Liver (tissue), 3 donors: ENCODE measurements at regions not wholly inside any gene's neighbourhood (a gene's known extent, or its start where the extent isn't known, plus 50 kb on each side); places are given as distances from the start of the nearest gene placed in this dataset.

Experiments used
- FOXA1 ChIP-seq: IDR thresholded peaks from 2 replicates; pipeline ENCODE4 v1.6.1; 2016; ENCODE audit warnings: antibody characterized with exemption
- GABPA ChIP-seq, 2 donors: IDR thresholded peaks in 1 of 2; conservative IDR thresholded peaks in 1 of 2; 2 replicates each; pipeline ENCODE4 v1.6.1; 2016; ENCODE audit warnings: antibody characterized with exemption in 2 of 2, mild to moderate bottlenecking in 1 of 2, moderate library complexity in 1 of 2
- JUND ChIP-seq, 2 donors: IDR thresholded peaks; 2 replicates each; pipeline ENCODE4 v1.6.1; 2016; ENCODE audit warnings: antibody characterized with exemption in 2 of 2
- RAD21 ChIP-seq, 2 donors: IDR thresholded peaks; 2 replicates each; pipeline ENCODE4 v1.6.1; 2016; ENCODE audit warnings: antibody characterized with exemption in 2 of 2, mild to moderate bottlenecking in 2 of 2
- RXRA ChIP-seq, 2 donors: IDR thresholded peaks; 2 replicates each; pipeline ENCODE4 v1.6.1; 2017 to 2018; ENCODE audit warnings: antibody characterized with exemption in 2 of 2, mild to moderate bottlenecking in 1 of 2
- SP1 ChIP-seq: IDR thresholded peaks from 2 replicates; pipeline ENCODE4 v1.6.1; 2018; ENCODE audit warnings: antibody characterized with exemption, mild to moderate bottlenecking
- TAF1 ChIP-seq: conservative IDR thresholded peaks from 2 replicates; pipeline ENCODE4 v1.6.1; 2016; ENCODE audit warnings: antibody characterized with exemption, mild to moderate bottlenecking
- YY1 ChIP-seq: IDR thresholded peaks from 2 replicates; pipeline ENCODE4 v1.6.1; 2016; ENCODE audit warnings: antibody characterized with exemption, mild to moderate bottlenecking
- TF ChIP-seq, protein P1 (sequence below): IDR thresholded peaks from 2 replicates; pipeline ENCODE4 v1.6.1; 2016; ENCODE audit warnings: antibody characterized with exemption, mild to moderate bottlenecking
- TF ChIP-seq, protein P2 (sequence below): fragments of 150-350 bp; IDR thresholded peaks from 2 replicates; pipeline ENCODE4 v1.5.1; 2017; ENCODE audit warnings: improper control_type of control experiment, low read depth, low read length; ENCODE audit not compliant: missing input control
- TF ChIP-seq, protein P3 (sequence below): IDR thresholded peaks from 2 replicates; pipeline ENCODE4 v1.6.1; 2016; ENCODE audit warnings: antibody characterized with exemption
- TF ChIP-seq, protein P4 (sequence below): IDR thresholded peaks from 2 replicates; pipeline ENCODE4 v1.6.1; 2016; ENCODE audit warnings: antibody characterized with exemption
- donor health status: healthy.
- donor health status: healthy.

DNA sequence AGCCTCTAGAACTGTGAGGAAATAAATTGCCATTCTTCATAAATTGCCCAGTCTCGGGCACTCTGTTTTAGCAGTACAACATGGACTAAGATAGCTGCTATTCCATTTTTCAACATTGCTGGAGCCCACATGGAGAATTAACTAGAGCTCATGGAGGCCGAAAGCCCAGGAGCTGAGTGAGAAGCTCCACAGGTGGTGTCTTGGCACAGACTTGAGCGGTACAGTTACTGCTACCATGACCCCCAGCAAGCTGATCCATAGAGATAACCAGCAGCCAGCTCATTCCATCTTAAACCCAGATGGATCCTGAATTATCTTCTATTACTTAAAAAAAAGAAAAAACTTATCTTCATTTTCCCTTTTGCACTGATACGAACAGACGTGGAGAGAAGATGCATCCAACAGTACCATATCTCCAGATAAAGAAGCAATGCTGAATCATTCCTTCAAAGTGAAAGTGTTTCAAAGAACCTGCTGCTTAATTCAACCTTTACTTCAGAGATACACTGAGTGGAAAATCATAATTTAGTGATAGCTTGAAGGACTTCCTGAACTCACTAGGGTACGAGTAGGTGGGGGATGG lies 115.1 kb downstream of the SETD4 start:
- no peak for TF ChIP-seq SP1
- no peak for TF ChIP-seq TAF1
- TF ChIP-seq YY1, result no peak
- no peak for TF ChIP-seq FOXA1
- no peak for TF ChIP-seq RXRA (IDR thresholded peaks at IDR 0.05)
- TF ChIP-seq, protein P1, sequence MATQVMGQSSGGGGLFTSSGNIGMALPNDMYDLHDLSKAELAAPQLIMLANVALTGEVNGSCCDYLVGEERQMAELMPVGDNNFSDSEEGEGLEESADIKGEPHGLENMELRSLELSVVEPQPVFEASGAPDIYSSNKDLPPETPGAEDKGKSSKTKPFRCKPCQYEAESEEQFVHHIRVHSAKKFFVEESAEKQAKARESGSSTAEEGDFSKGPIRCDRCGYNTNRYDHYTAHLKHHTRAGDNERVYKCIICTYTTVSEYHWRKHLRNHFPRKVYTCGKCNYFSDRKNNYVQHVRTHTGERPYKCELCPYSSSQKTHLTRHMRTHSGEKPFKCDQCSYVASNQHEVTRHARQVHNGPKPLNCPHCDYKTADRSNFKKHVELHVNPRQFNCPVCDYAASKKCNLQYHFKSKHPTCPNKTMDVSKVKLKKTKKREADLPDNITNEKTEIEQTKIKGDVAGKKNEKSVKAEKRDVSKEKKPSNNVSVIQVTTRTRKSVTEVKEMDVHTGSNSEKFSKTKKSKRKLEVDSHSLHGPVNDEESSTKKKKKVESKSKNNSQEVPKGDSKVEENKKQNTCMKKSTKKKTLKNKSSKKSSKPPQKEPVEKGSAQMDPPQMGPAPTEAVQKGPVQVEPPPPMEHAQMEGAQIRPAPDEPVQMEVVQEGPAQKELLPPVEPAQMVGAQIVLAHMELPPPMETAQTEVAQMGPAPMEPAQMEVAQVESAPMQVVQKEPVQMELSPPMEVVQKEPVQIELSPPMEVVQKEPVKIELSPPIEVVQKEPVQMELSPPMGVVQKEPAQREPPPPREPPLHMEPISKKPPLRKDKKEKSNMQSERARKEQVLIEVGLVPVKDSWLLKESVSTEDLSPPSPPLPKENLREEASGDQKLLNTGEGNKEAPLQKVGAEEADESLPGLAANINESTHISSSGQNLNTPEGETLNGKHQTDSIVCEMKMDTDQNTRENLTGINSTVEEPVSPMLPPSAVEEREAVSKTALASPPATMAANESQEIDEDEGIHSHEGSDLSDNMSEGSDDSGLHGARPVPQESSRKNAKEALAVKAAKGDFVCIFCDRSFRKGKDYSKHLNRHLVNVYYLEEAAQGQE, result no peak
- TF ChIP-seq, protein P2, sequence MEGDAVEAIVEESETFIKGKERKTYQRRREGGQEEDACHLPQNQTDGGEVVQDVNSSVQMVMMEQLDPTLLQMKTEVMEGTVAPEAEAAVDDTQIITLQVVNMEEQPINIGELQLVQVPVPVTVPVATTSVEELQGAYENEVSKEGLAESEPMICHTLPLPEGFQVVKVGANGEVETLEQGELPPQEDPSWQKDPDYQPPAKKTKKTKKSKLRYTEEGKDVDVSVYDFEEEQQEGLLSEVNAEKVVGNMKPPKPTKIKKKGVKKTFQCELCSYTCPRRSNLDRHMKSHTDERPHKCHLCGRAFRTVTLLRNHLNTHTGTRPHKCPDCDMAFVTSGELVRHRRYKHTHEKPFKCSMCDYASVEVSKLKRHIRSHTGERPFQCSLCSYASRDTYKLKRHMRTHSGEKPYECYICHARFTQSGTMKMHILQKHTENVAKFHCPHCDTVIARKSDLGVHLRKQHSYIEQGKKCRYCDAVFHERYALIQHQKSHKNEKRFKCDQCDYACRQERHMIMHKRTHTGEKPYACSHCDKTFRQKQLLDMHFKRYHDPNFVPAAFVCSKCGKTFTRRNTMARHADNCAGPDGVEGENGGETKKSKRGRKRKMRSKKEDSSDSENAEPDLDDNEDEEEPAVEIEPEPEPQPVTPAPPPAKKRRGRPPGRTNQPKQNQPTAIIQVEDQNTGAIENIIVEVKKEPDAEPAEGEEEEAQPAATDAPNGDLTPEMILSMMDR, result no peak
- no peak for TF ChIP-seq JUND (IDR thresholded peaks at IDR 0.05)
- TF ChIP-seq, protein P3, sequence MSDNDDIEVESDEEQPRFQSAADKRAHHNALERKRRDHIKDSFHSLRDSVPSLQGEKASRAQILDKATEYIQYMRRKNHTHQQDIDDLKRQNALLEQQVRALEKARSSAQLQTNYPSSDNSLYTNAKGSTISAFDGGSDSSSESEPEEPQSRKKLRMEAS, result no peak
- TF ChIP-seq, protein P4, sequence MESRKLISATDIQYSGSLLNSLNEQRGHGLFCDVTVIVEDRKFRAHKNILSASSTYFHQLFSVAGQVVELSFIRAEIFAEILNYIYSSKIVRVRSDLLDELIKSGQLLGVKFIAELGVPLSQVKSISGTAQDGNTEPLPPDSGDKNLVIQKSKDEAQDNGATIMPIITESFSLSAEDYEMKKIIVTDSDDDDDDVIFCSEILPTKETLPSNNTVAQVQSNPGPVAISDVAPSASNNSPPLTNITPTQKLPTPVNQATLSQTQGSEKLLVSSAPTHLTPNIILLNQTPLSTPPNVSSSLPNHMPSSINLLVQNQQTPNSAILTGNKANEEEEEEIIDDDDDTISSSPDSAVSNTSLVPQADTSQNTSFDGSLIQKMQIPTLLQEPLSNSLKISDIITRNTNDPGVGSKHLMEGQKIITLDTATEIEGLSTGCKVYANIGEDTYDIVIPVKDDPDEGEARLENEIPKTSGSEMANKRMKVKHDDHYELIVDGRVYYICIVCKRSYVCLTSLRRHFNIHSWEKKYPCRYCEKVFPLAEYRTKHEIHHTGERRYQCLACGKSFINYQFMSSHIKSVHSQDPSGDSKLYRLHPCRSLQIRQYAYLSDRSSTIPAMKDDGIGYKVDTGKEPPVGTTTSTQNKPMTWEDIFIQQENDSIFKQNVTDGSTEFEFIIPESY, result no peak
- TF ChIP-seq GABPA (IDR thresholded peaks at IDR 0.05 in 1 of 2, conservative IDR thresholded peaks at IDR 0.05 in 1 of 2), result no peak
- TF ChIP-seq RAD21 (IDR thresholded peaks at IDR 0.05), result no peak
